Testis (tissue), 2 donors: ENCODE measurements at regions not wholly inside any gene's neighbourhood (a gene's known extent, or its start where the extent isn't known, plus 50 kb on each side); places are given as distances from the start of the nearest gene placed in this dataset.
A peak's percentile ranks its signal among the peaks of the same experiment; 100 is the strongest.
"Not testable (repeated sequence)": the region's sequence is repeated elsewhere in the genome, so short reads cannot be mapped to it uniquely, and the experiment has no call there.

Experiments
- DNase-seq: peaks from one replicate; pipeline ENCODE4 v3.0.0-alpha.2; 2019
- H3K27ac ChIP-seq, 2 donors: fragments of 200-600 bp; sonication (generic); one replicate each; pipeline ENCODE4 v1.5.1; 2019
- H3K27me3 ChIP-seq: fragments of 200-600 bp; sonication (generic); one replicate; pipeline ENCODE4 v1.5.1; 2019
- H3K36me3 ChIP-seq: fragments of 200-600 bp; sonication (generic); one replicate; pipeline ENCODE4 v1.5.1; 2017; ENCODE audit warnings: low read depth; ENCODE audit errors: missing control alignments
- H3K4me1 ChIP-seq: fragments of 200-600 bp; sonication (generic); one replicate; pipeline ENCODE4 v1.5.1; 2019
- H3K4me3 ChIP-seq, 2 donors: fragments of 200-600 bp; sonication (generic); one replicate each; pipeline ENCODE4 v1.5.1; 2017 to 2019
- H3K9me3 ChIP-seq: fragments of 200-600 bp; sonication (generic); one replicate; pipeline ENCODE4 v1.5.1; 2017
- POLR2A ChIP-seq: fragments of 450-650 bp; IDR thresholded peaks from one replicate; pipeline ENCODE4 v1.6.1; 2017; ENCODE audit warnings: antibody characterized with exemption, mild to moderate bottlenecking, moderate library complexity
- WGBS, 2 donors: methylation state at CpG; one replicate each; pipeline ENCODE4 v1.1.5; 2018; 5-methylcytosine and 5-hydroxymethylcytosine counted together
- intact Hi-C: fragments of 100-400 bp; cut with DNase I; formaldehyde crosslinking; loops from one replicate; pipeline ENCODE4 v1.15.1; 2023; ENCODE audit warnings: low total_unique reads
- TF ChIP-seq, protein P1 (sequence below), 3 experiments: fragments of 450-650 bp in 2 of 3; fragments of 200-600 bp in 1 of 3; sonication (generic) in 1 of 3; IDR thresholded peaks; one replicate each; pipeline ENCODE4 v1.5.1; 2016 to 2019; ENCODE audit warnings: antibody characterized with exemption in 3 of 3, mild to moderate bottlenecking in 2 of 3, moderate library complexity in 1 of 3

DNA sequence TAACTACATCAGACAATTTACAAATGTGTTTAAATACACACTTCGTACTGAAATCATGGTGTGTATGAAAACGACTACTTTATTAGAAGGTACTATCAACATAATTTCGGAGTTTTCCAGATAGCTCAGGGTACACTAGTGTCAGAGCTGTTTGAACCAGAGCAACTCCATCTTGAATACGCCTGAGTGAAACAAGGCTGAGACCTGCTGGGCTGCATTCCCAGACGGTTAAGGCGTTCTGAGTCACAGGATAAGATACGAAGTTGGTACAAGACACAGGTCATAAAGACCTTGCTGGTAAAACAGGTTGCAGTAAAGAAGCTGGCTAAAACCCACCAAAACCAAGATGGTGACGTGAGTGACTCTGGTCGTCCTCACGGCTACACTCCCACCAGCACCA, 167.6 kb downstream of the THBS2 start:
- TF ChIP-seq, protein P1, sequence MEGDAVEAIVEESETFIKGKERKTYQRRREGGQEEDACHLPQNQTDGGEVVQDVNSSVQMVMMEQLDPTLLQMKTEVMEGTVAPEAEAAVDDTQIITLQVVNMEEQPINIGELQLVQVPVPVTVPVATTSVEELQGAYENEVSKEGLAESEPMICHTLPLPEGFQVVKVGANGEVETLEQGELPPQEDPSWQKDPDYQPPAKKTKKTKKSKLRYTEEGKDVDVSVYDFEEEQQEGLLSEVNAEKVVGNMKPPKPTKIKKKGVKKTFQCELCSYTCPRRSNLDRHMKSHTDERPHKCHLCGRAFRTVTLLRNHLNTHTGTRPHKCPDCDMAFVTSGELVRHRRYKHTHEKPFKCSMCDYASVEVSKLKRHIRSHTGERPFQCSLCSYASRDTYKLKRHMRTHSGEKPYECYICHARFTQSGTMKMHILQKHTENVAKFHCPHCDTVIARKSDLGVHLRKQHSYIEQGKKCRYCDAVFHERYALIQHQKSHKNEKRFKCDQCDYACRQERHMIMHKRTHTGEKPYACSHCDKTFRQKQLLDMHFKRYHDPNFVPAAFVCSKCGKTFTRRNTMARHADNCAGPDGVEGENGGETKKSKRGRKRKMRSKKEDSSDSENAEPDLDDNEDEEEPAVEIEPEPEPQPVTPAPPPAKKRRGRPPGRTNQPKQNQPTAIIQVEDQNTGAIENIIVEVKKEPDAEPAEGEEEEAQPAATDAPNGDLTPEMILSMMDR (IDR thresholded peaks at IDR 0.05), result no peak
- TF ChIP-seq POLR2A, result no peak
- Histone ChIP-seq H3K4me3 (no peak overlapping the region), H3K36me3 (no peaks in the 10 kb centered on the region), H3K27me3 (no peaks in the 10 kb centered on the region), H3K4me1 (no peaks in the 10 kb centered on the region), H3K27ac (no peak overlapping the region), H3K9me3 (no peaks in the 10 kb centered on the region)
- intact Hi-C loops, result no loop called here
- DNase-seq, result no peak
- WGBS, 2 donors, result 90 to 94% methylated on average over 10 of the region's 10 CpGs

DNA sequence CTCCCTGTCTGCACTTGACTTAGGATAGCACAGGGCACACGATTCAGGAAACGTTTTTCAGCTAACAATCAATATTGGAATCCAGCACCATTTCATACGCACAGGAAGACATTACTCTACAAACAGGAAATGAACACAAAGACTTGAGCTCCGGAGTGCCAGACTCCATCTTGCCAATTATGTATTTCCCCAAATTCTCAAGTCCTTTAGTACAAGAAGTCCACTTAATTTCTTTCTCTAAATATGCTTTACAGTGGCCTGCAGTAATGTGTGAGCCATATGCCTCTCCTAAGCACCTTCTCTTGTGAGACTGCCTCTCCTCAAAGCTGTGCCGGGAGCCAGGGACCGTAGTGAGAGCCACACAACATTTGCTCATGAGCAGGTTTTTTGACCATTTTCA, 168.2 kb downstream of the THBS2 start:
- intact Hi-C loops, result no loop called here
- Histone ChIP-seq H3K9me3 (no peaks in the 10 kb centered on the region), H3K36me3 (no peaks in the 10 kb centered on the region), H3K4me1 (no peaks in the 10 kb centered on the region), H3K27ac (no peak overlapping the region), H3K4me3 (no peak overlapping the region), H3K27me3 (no peaks in the 10 kb centered on the region)
- no peak for TF ChIP-seq POLR2A
- TF ChIP-seq, protein P1 (IDR thresholded peaks at IDR 0.05), result no peak
- WGBS, 2 donors, result 69 to 75% methylated on average over 6 of the region's 6 CpGs
- no peak for DNase-seq

DNA sequence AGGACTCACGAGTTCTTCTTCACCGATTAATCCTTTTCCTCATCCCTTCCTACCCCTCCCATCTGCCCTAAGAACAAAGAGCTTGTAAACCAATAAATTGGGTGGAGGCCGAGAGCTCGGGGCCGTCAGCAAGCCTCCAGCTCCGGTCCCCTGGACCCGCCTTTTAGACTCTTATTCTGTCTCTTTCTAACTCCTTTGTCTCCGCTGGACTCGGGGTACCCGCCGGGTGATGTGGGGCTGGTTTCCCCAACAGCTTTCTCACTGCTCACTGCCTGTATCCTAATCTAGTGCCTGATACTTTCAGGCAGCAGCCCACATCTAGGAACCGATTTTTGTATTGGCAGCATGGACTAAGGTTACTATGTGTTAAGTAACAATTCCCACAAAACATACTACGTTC, 169.1 kb downstream of the THBS2 start:
- H3K27me3 ChIP-seq, H3K4me1 ChIP-seq, H3K27ac ChIP-seq, intact Hi-C loops, DNase-seq, H3K9me3 ChIP-seq, H3K36me3 ChIP-seq: not testable (repeated sequence)
- 70 to 75% methylated on average over 13 of the region's 13 CpGs for WGBS, 2 donors
- H3K4me3 ChIP-seq, result peak overlapping the region in 1 of 2 donors; percentile 13

DNA sequence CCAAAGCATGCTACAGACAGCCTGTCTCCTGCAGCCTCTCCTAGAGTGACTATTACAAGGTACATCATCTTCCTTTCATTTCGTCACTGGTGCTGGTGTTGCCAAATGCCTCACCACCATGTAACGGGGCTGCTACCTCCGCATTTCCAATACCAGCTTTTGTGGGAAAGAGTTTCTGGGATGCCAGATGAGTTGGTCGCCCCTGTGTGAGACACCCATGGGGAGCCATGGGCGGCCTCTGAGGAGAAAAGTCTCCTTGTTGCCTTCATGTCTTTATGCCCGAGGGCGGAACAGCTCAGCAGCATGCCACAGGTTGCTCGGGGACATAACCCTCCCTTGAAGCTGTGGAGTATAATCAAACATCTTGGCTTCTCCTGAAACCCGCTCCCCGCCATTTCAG, 169.6 kb downstream of the THBS2 start:
- TF ChIP-seq POLR2A, result no peak
- TF ChIP-seq, protein P1 (IDR thresholded peaks at IDR 0.05), result no peak
- no peaks in the 10 kb centered on the region for H3K9me3 ChIP-seq
- H3K27me3 ChIP-seq, result no peaks in the 10 kb centered on the region
- DNase-seq, result no peak
- H3K27ac ChIP-seq, result no peak overlapping the region
- WGBS, 2 donors, result 50 to 81% methylated on average over 10 of the region's 10 CpGs
- H3K36me3 ChIP-seq, result no peaks in the 10 kb centered on the region
- H3K4me3 ChIP-seq, result peak overlapping the region in 1 of 2 donors; percentile 13
- no peaks in the 10 kb centered on the region for H3K4me1 ChIP-seq
- intact Hi-C loops, result no loop called here

DNA sequence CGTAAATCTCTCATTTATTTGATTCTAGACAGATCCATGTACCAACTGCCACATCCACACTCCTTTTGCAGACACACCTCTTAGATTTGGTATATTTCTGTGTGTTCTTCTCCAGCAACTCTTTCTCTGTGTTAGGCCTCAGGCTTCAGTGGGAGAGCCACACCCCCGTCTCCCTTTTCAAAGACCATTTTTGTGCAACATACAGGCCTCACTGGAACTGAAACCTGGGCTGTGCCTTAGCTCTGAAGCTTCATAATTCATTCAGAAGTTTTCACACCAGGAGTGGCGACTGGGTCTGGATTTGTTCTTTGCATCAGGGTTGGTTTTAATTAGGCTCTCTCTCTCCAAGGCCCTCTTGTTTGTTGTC, 170.2 kb downstream of the THBS2 start:
- H3K4me3 ChIP-seq, result no peak overlapping the region
- no peaks in the 10 kb centered on the region for H3K9me3 ChIP-seq
- H3K36me3 ChIP-seq, result no peaks in the 10 kb centered on the region
- H3K27ac ChIP-seq, result no peak overlapping the region
- intact Hi-C loops, result no loop called here
- TF ChIP-seq POLR2A, result no peak
- TF ChIP-seq, protein P1 (IDR thresholded peaks at IDR 0.05), result no peak
- H3K4me1 ChIP-seq, result no peaks in the 10 kb centered on the region
- no peak for DNase-seq
- no peaks in the 10 kb centered on the region for H3K27me3 ChIP-seq
- 58 to 64% methylated on average over 3 of the region's 3 CpGs for WGBS, 2 donors
